H9 (cell line): ENCODE measurements at regions not wholly inside any gene's neighbourhood (a gene's known extent, or its start where the extent isn't known, plus 50 kb on each side); places are given as distances from the start of the nearest gene placed in this dataset.

ENCODE experiments used
- DNase-seq: peaks from one replicate; pipeline ENCODE4 v3.0.0-alpha.2; 2017
- H2AFZ ChIP-seq: one replicate; pipeline ENCODE4 v1.6.1; 2013; ENCODE audit warnings: mild to moderate bottlenecking, low read length, control low read depth, moderate library complexity
- H2AK5ac ChIP-seq: 2 replicates; pipeline ENCODE4 v1.6.1; 2013; ENCODE audit warnings: low read length, control low read depth, mixed read lengths; ENCODE audit not compliant: insufficient read length
- H2BK120ac ChIP-seq: one replicate; pipeline ENCODE4 v1.6.1; 2013; ENCODE audit warnings: low read depth, mild to moderate bottlenecking, low read length, control low read depth, inconsistent platforms; ENCODE audit not compliant: poor library complexity, severe bottlenecking
- H2BK12ac ChIP-seq: 2 replicates; pipeline ENCODE4 v1.6.1; 2013; ENCODE audit warnings: low read length, control low read depth, mixed read lengths, low read depth; ENCODE audit not compliant: insufficient read length
- H2BK15ac ChIP-seq: 2 replicates; pipeline ENCODE4 v1.6.1; 2013; ENCODE audit warnings: low read depth, low read length, control low read depth
- H2BK20ac ChIP-seq: one replicate; pipeline ENCODE4 v1.6.1; 2013; ENCODE audit warnings: low read depth, mild to moderate bottlenecking, low read length, control low read depth, inconsistent platforms; ENCODE audit not compliant: poor library complexity, severe bottlenecking
- H2BK5ac ChIP-seq: 2 replicates; pipeline ENCODE4 v1.6.1; 2013; ENCODE audit warnings: low read length, control low read depth, mixed read lengths; ENCODE audit not compliant: insufficient read length
- H3K14ac ChIP-seq: 2 replicates; pipeline ENCODE4 v1.6.1; 2013; ENCODE audit warnings: low read length, control low read depth; ENCODE audit not compliant: insufficient read depth
- H3K18ac ChIP-seq: 2 replicates; pipeline ENCODE4 v1.6.1; 2013; ENCODE audit warnings: low read depth, mild to moderate bottlenecking, mixed read lengths, low read length, control low read depth; ENCODE audit not compliant: insufficient read length
- H3K23ac ChIP-seq: 2 replicates; pipeline ENCODE4 v1.6.1; 2013; ENCODE audit warnings: low read length, control low read depth, mixed read lengths, low read depth; ENCODE audit not compliant: insufficient read length
- H3K23me2 ChIP-seq: 2 replicates; pipeline ENCODE4 v1.6.1; 2013; ENCODE audit warnings: low read depth, mild to moderate bottlenecking, mixed read lengths, low read length, control low read depth; ENCODE audit not compliant: insufficient read length, poor library complexity, severe bottlenecking
- H3K27ac ChIP-seq: 2 replicates; pipeline ENCODE4 v1.5.1; 2013; ENCODE audit warnings: low read length, control low read depth, mixed read lengths, low read depth; ENCODE audit not compliant: insufficient read length
- H3K27me3 ChIP-seq: 2 replicates; pipeline ENCODE4 v1.6.1; 2013; ENCODE audit warnings: low read length, control low read depth, inconsistent platforms; ENCODE audit not compliant: insufficient read depth
- H3K4ac ChIP-seq: 2 replicates; pipeline ENCODE4 v1.6.1; 2013; ENCODE audit warnings: low read depth, mild to moderate bottlenecking, control low read depth, inconsistent platforms, low read length, moderate library complexity
- H3K4me1 ChIP-seq: 2 replicates; pipeline ENCODE4 v1.6.1; 2013; ENCODE audit warnings: low read length, control low read depth, inconsistent platforms; ENCODE audit not compliant: insufficient read depth
- H3K4me2 ChIP-seq: 2 replicates; pipeline ENCODE4 v1.6.1; 2013; ENCODE audit warnings: low read length, control low read depth, mixed read lengths; ENCODE audit not compliant: insufficient read length, insufficient read depth
- H3K56ac ChIP-seq: 2 replicates; pipeline ENCODE4 v1.6.1; 2013; ENCODE audit warnings: low read depth, mild to moderate bottlenecking, mixed read lengths, low read length, control low read depth; ENCODE audit not compliant: insufficient read length
- H3K79me1 ChIP-seq: 2 replicates; pipeline ENCODE4 v1.6.1; 2013; ENCODE audit warnings: low read depth, mild to moderate bottlenecking, moderate library complexity, low read length, control low read depth, inconsistent platforms; ENCODE audit not compliant: insufficient read depth, poor library complexity, severe bottlenecking
- H3K79me2 ChIP-seq: 2 replicates; pipeline ENCODE4 v1.6.1; 2013; ENCODE audit warnings: low read length, control low read depth, inconsistent platforms; ENCODE audit not compliant: insufficient read depth
- H3K9ac ChIP-seq: 2 replicates; pipeline ENCODE4 v1.6.1; 2013; ENCODE audit warnings: low read length, control low read depth, mixed read lengths; ENCODE audit not compliant: insufficient read length; ENCODE audit errors: extremely low read depth
- H3K9me3 ChIP-seq: one replicate; pipeline ENCODE4 v1.6.1; 2013; ENCODE audit warnings: low read depth, low read length, inconsistent platforms; ENCODE audit not compliant: control insufficient read depth
- H3T11ph ChIP-seq: one replicate; pipeline ENCODE4 v1.6.1; 2013; ENCODE audit warnings: mild to moderate bottlenecking, low read length, control low read depth, inconsistent platforms
- H4K20me1 ChIP-seq: one replicate; pipeline ENCODE4 v1.6.1; 2013; ENCODE audit not compliant: control insufficient read depth, insufficient read length, insufficient read depth
- H4K5ac ChIP-seq: 2 replicates; pipeline ENCODE4 v1.6.1; 2013; ENCODE audit warnings: low read depth, mild to moderate bottlenecking, mixed read lengths, low read length, control low read depth; ENCODE audit not compliant: insufficient read length
- H4K8ac ChIP-seq: replicated peaks from 2 replicates; pipeline ENCODE4 v1.6.1; 2013; ENCODE audit warnings: low read length, control low read depth, mixed read lengths, low read depth; ENCODE audit not compliant: insufficient read length
- H4K91ac ChIP-seq: 2 replicates; pipeline ENCODE4 v1.6.1; 2013; ENCODE audit warnings: low read depth, mild to moderate bottlenecking, moderate library complexity, mixed read lengths, low read length, control low read depth; ENCODE audit not compliant: insufficient read length
- H3K27ac Mint-ChIP-seq, 3 experiments: 2 replicates in 2 of 3; 3 replicates in 1 of 3; pipeline ENCODE4 v1.8.0; 2020 to 2021; ENCODE audit warnings: mixed read lengths in 3 of 3, mild to moderate bottlenecking in 1 of 3, moderate library complexity in 1 of 3
- H3K27me3 Mint-ChIP-seq: 2 replicates; pipeline ENCODE4 v1.8.0; 2021; ENCODE audit warnings: low read depth, mild to moderate bottlenecking, moderate library complexity, mixed read lengths
- H3K36me3 Mint-ChIP-seq, 3 experiments: 2 replicates in 2 of 3; 3 replicates in 1 of 3; pipeline ENCODE4 v1.8.0; 2020 to 2021; ENCODE audit warnings: low read depth in 3 of 3, mixed read lengths in 3 of 3; ENCODE audit not compliant: insufficient read depth in 1 of 3
- H3K4me1 Mint-ChIP-seq, 2 experiments: 2 replicates each; pipeline ENCODE4 v1.8.0; 2020; ENCODE audit warnings: mixed read lengths in 2 of 2
- H3K4me3 Mint-ChIP-seq, 2 experiments: 2 replicates in 1 of 2; 3 replicates in 1 of 2; pipeline ENCODE4 v1.8.0; 2020 to 2021; ENCODE audit warnings: mild to moderate bottlenecking in 2 of 2, mixed read lengths in 2 of 2, moderate library complexity in 1 of 2
- H3K9me3 Mint-ChIP-seq, 2 experiments: 2 replicates in 1 of 2; 3 replicates in 1 of 2; pipeline ENCODE4 v1.8.0; 2020; ENCODE audit warnings: mild to moderate bottlenecking in 2 of 2, mixed read lengths in 2 of 2, moderate library complexity in 1 of 2
- WGBS: extraction: QIAGEN DNeasy Blood & Tissue Kit; methylation state at CpG from one replicate; pipeline ENCODE4 v1.1.7; 2013; ENCODE audit warnings: missing lambda C conversion rate, low lambda C conversion rate, mixed read lengths; ENCODE audit not compliant: insufficient read length; ENCODE audit errors: extremely low coverage; 5-methylcytosine and 5-hydroxymethylcytosine counted together
- TF ChIP-seq, protein P1 (sequence below): fragments of 200-600 bp; sonication (generic); conservative IDR thresholded peaks from 3 replicates; pipeline ENCODE4 v1.8.0; 2021; ENCODE audit warnings: antibody characterized with exemption, mild to moderate bottlenecking

DNA sequence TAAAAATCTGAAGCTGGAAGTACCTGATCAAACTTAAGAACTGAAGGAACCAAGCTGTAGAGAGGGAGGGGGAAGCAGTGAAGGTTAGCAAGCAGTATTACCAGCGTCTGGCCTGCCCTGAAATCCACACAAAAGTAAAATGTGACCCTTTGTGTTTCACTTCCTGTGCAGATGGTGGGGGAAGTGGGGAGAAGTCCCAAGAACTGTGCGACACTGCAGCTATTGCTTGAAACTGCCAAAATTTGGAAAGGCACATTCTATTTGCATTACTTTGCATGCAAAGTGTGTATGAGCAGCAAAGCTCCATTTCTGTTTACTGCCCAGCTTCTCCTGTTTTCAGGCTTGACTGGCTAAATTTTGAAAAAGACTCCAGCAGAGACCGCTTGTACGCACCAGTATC, 72.1 kb upstream of the BMAL1 start:
- no CpG with 5 or more reads among the region's 4 CpGs for WGBS
- TF ChIP-seq, protein P1, sequence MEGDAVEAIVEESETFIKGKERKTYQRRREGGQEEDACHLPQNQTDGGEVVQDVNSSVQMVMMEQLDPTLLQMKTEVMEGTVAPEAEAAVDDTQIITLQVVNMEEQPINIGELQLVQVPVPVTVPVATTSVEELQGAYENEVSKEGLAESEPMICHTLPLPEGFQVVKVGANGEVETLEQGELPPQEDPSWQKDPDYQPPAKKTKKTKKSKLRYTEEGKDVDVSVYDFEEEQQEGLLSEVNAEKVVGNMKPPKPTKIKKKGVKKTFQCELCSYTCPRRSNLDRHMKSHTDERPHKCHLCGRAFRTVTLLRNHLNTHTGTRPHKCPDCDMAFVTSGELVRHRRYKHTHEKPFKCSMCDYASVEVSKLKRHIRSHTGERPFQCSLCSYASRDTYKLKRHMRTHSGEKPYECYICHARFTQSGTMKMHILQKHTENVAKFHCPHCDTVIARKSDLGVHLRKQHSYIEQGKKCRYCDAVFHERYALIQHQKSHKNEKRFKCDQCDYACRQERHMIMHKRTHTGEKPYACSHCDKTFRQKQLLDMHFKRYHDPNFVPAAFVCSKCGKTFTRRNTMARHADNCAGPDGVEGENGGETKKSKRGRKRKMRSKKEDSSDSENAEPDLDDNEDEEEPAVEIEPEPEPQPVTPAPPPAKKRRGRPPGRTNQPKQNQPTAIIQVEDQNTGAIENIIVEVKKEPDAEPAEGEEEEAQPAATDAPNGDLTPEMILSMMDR: no peak
- H3K27me3 Mint-ChIP-seq: no peaks in the 10 kb centered on the region

More for the DNA sequence above, 72.1 kb upstream of the BMAL1 start:
- Mint-ChIP-seq H3K27ac (peak overlapping the region in 1 of 3 experiments; percentile 83; a peak in 1 of 7 replicates), H3K4me3 (no peak overlapping the region), H3K9me3 (peaks cover 0 to 5% of the 10 kb centered on the region in 2 experiments; a peak in 2 of 5 replicates), H3K4me1 (peaks cover 22 to 24% of the 10 kb centered on the region in 2 experiments), H3K36me3 (no peaks in the 10 kb centered on the region)
- Histone ChIP-seq H2BK12ac (no peak overlapping the region), H3K9ac (no peak overlapping the region), H3T11ph (no peak overlapping the region), H3K79me1 (no peaks in the 10 kb centered on the region), H3K23ac (no peak overlapping the region), H3K9me3 (no peaks in the 10 kb centered on the region), H2BK120ac (no peak overlapping the region), H4K8ac (no peak overlapping the region), H3K27me3 (no peaks in the 10 kb centered on the region), H3K79me2 (no peaks in the 10 kb centered on the region), H3K4ac (no peak overlapping the region), H4K20me1 (no peaks in the 10 kb centered on the region), H4K5ac (no peak overlapping the region), H3K18ac (no peak overlapping the region), H3K56ac (no peak overlapping the region), H4K91ac (no peak overlapping the region), H2AFZ (peak overlapping the region; percentile 78), H2BK5ac (no peak overlapping the region), H3K4me2 (no peak overlapping the region), H3K23me2 (no peaks in the 10 kb centered on the region), H3K14ac (no peak overlapping the region), H2BK20ac (no peak overlapping the region), H2BK15ac (no peak overlapping the region), H3K27ac (no peak overlapping the region), H2AK5ac (no peak overlapping the region), H3K4me1 (peaks cover 6% of the 10 kb centered on the region; the same call in 1 of the 2 replicates)
- no peak for DNase-seq
